ENCODE measurements at regions not wholly inside any gene's neighbourhood (a gene's known extent, or its start where the extent isn't known, plus 50 kb on each side); places are given as distances from the start of the nearest gene placed in this dataset.

DNA sequence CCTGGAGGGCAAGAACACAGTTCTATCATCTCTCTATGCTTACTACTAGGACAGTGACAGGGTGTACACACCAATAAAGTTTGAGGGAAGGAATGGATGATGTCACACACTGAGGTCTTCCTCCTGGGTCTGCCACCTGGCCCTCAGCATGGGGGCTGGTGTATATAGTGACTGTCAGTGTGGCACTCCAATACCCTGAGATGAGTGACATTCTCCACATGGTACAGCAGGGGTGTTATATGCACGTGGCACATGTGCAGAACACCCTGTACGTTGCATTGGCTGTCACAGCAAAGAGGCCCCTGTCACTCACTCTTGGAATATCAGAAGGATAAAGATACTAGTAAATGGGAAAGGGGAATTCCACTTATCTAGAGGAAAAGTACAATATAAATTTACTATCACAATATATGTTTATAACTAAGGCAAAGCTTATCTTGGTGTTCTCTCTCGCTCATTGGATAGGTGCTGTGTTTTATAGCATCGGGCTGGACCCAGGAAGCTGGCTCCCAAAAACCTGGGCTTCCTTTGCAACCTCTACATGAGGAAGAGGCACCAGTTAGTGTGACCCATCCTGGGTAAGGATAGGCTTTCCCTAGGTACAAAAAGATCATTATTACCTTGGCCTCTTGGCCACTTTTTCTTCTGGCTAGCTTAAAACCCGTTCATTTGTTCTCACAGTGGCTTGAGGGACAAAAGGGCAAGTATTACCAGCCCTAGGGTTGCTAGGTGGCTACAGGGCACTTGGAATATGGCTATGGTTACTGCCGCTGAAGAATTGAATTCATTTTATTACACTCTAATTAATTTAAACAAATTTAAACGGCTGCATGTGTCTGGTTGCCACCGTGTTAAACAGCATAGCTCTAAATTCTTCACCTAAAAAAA, 54.8 kb upstream of the HES1 start:
- TF ChIP-seq TBP (IDR thresholded peaks at IDR 0.05; ENCODE audit: low read depth, low read length) = no peak
- TF ChIP-seq, protein P1, sequence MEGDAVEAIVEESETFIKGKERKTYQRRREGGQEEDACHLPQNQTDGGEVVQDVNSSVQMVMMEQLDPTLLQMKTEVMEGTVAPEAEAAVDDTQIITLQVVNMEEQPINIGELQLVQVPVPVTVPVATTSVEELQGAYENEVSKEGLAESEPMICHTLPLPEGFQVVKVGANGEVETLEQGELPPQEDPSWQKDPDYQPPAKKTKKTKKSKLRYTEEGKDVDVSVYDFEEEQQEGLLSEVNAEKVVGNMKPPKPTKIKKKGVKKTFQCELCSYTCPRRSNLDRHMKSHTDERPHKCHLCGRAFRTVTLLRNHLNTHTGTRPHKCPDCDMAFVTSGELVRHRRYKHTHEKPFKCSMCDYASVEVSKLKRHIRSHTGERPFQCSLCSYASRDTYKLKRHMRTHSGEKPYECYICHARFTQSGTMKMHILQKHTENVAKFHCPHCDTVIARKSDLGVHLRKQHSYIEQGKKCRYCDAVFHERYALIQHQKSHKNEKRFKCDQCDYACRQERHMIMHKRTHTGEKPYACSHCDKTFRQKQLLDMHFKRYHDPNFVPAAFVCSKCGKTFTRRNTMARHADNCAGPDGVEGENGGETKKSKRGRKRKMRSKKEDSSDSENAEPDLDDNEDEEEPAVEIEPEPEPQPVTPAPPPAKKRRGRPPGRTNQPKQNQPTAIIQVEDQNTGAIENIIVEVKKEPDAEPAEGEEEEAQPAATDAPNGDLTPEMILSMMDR (IDR thresholded peaks at IDR 0.05; ENCODE audit: control extremely low read depth in 1 of 3, insufficient read depth in 1 of 3, low read depth in 1 of 3, low read length in 3 of 3) = no peak
- TF ChIP-seq SIN3A (conservative IDR thresholded peaks at IDR 0.05 in 1 of 2, IDR thresholded peaks at IDR 0.05 in 1 of 2; ENCODE audit: low read depth in 1 of 2, low read length in 2 of 2) = no peak
- TF ChIP-seq CEBPB (IDR thresholded peaks at IDR 0.05; ENCODE audit: low read depth, low read length) = no peak
- TF ChIP-seq TAF7 (optimal IDR thresholded peaks at IDR 0.05; ENCODE audit: borderline replicate concordance, low read depth, low read length) = no peak
- TF ChIP-seq BRCA1 (IDR thresholded peaks at IDR 0.05; ENCODE audit: low read depth, low read length) = no peak
- no peak for TF ChIP-seq MAFK (IDR thresholded peaks at IDR 0.05; ENCODE audit: low read depth, low read length)
- TF ChIP-seq FOSL1 (IDR thresholded peaks at IDR 0.05; ENCODE audit: insufficient read depth, low read depth, low read length) = no peak
- TF ChIP-seq CHD2 (IDR thresholded peaks at IDR 0.05; ENCODE audit: low read length) = no peak
- TF ChIP-seq, protein P2, sequence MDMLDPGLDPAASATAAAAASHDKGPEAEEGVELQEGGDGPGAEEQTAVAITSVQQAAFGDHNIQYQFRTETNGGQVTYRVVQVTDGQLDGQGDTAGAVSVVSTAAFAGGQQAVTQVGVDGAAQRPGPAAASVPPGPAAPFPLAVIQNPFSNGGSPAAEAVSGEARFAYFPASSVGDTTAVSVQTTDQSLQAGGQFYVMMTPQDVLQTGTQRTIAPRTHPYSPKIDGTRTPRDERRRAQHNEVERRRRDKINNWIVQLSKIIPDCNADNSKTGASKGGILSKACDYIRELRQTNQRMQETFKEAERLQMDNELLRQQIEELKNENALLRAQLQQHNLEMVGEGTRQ (IDR thresholded peaks at IDR 0.05; ENCODE audit: low read length) = no peak

Measured in H1 (cell line).